Kidney (tissue), 13 donors: ENCODE measurements at regions not wholly inside any gene's neighbourhood (a gene's known extent, or its start where the extent isn't known, plus 50 kb on each side); places are given as distances from the start of the nearest gene placed in this dataset.
"Not testable (repeated sequence)": the region's sequence is repeated elsewhere in the genome, so short reads cannot be mapped to it uniquely, and the experiment has no call there.

Source experiments
- DNase-seq, 5 donors: peaks; one replicate each; pipeline ENCODE4 v3.0.0-alpha.2; 2013 to 2020
- FAIRE-seq: peaks from 2 replicates; lab custom pipeline; 2012; peaks lifted over from hg19 to GRCh38; lab: Jason Lieb, UNC
- H3K27ac ChIP-seq, 2 donors: one replicate each; pipeline ENCODE4 v1.7.0; 2013; ENCODE audit warnings: low read depth in 2 of 2, low read length in 2 of 2, inconsistent platforms in 1 of 2
- H3K27me3 ChIP-seq: one replicate; pipeline ENCODE4 v1.7.1; 2013; ENCODE audit warnings: low read length, inconsistent platforms; ENCODE audit not compliant: control insufficient read depth, insufficient read depth
- H3K36me3 ChIP-seq, 3 donors: one replicate each; pipeline versions ENCODE4 v1.7.0 to v1.7.1; 2013; ENCODE audit warnings: low read length in 3 of 3, control low read depth in 1 of 3, inconsistent platforms in 1 of 3; ENCODE audit not compliant: insufficient read depth in 3 of 3, control insufficient read depth in 2 of 3
- H3K4me1 ChIP-seq, 3 donors: one replicate each; pipeline versions ENCODE4 v1.7.0 to v1.7.1; 2013; ENCODE audit warnings: low read length in 3 of 3, inconsistent platforms in 1 of 3, low read depth in 1 of 3; ENCODE audit not compliant: control insufficient read depth in 2 of 3, insufficient read depth in 2 of 3
- H3K4me3 ChIP-seq, 3 donors: one replicate each; pipeline versions ENCODE4 v1.7.0 to v1.8.1; 2013; ENCODE audit warnings: low read length in 3 of 3, control low read depth in 1 of 3, inconsistent platforms in 1 of 3
- H3K9ac ChIP-seq, 3 donors: one replicate each; pipeline versions ENCODE4 v1.7.0 to v1.7.1; 2013; ENCODE audit warnings: low read length in 3 of 3, control low read depth in 1 of 3, inconsistent platforms in 1 of 3
- H3K9me3 ChIP-seq, 3 donors: one replicate each; pipeline versions ENCODE4 v1.7.0 to v1.7.1; 2013; ENCODE audit warnings: low read length in 3 of 3, control low read depth in 1 of 3, inconsistent platforms in 1 of 3; ENCODE audit not compliant: control insufficient read depth in 2 of 3, insufficient read depth in 1 of 3
- CTCF ChIP-seq: IDR thresholded peaks from 3 replicates; pipeline ENCODE4 v1.5.1; 2012; ENCODE audit warnings: mild to moderate bottlenecking, moderate library complexity, borderline replicate concordance; ENCODE audit not compliant: insufficient read depth; ENCODE audit errors: extremely low read depth
- intact Hi-C: fragments of 100-400 bp; cut with DNase I; formaldehyde crosslinking; loops from one replicate; pipeline ENCODE4 v1.11.1; 2022
- donor health status: control.
- donor health status: control.
- donor health status: control.
- donor health status: control.
- donor health status: control.
- donor health status: DM: yes; HTN: yes; CAD: no.
- donor health status: Normal renal cell carcinoma (clear cell type).

GRCh38 chr1:239987103-239987745 is 104.5 kb upstream of the FMN2 start:
- intact Hi-C loops: no loop called here
- FAIRE-seq: peak; percentile 97

GRCh38 chr1:239989990-239990389 is 101.7 kb upstream of the FMN2 start:
- FAIRE-seq: no peak
- H3K4me3 ChIP-seq: no peak overlapping the region
- H3K36me3 ChIP-seq: no peaks in the 10 kb centered on the region
- no peak overlapping the region for H3K9ac ChIP-seq
- H3K9me3 ChIP-seq: no peaks in the 10 kb centered on the region
- DNase-seq: no peak
- intact Hi-C loops: no loop called here
- H3K4me1 ChIP-seq: no peaks in the 10 kb centered on the region
- no peaks in the 10 kb centered on the region for H3K27me3 ChIP-seq
- H3K27ac ChIP-seq: no peak overlapping the region
- no peak for TF ChIP-seq CTCF

More at GRCh38 chr1:239987103-239987745, 104.5 kb upstream of the FMN2 start:
- peak in 2 of 5 donors; percentile 31 to 58 for DNase-seq
- no peaks in the 10 kb centered on the region for H3K9me3 ChIP-seq
- no peaks in the 10 kb centered on the region for H3K4me1 ChIP-seq
- no peak overlapping the region for H3K9ac ChIP-seq
- H3K4me3 ChIP-seq: no peak overlapping the region
- no peaks in the 10 kb centered on the region for H3K27me3 ChIP-seq
- H3K36me3 ChIP-seq: no peaks in the 10 kb centered on the region
- H3K27ac ChIP-seq: no peak overlapping the region
- peak; percentile 48 for TF ChIP-seq CTCF

GRCh38 chr1:239992566-239992965 is 99.1 kb upstream of the FMN2 start:
- FAIRE-seq, H3K27me3 ChIP-seq, H3K36me3 ChIP-seq, H3K4me3 ChIP-seq, H3K4me1 ChIP-seq, DNase-seq, H3K27ac ChIP-seq, H3K9ac ChIP-seq, intact Hi-C loops, H3K9me3 ChIP-seq: not testable (repeated sequence)

GRCh38 chr1:239993366-239993765 is 98.3 kb upstream of the FMN2 start:
- Histone ChIP-seq H3K4me1 (no peaks in the 10 kb centered on the region), H3K9me3 (no peaks in the 10 kb centered on the region), H3K4me3 (no peak overlapping the region), H3K27ac (no peak overlapping the region), H3K27me3 (peaks cover under 1% of the 10 kb centered on the region), H3K9ac (no peak overlapping the region), H3K36me3 (no peaks in the 10 kb centered on the region)
- FAIRE-seq (no peak), DNase-seq (no peak)
- intact Hi-C loops: no loop called here
- TF ChIP-seq CTCF: no peak
